ENCODE measurements at regions not wholly inside any gene's neighbourhood (a gene's known extent, or its start where the extent isn't known, plus 50 kb on each side); places are given as distances from the start of the nearest gene placed in this dataset.

GRCh38 chr3:106263011-106263410 lies 394.2 kb upstream of the CBLB start:
- no peak overlapping the region for H3K4me3 ChIP-seq (ENCODE audit: low read depth, low read length)
- TF ChIP-seq CTCF (conservative IDR thresholded peaks at IDR 0.05; ENCODE audit: low read depth, low read length), result no peak
- no peak for DNase-seq (ENCODE audit: low read depth)

DNA sequence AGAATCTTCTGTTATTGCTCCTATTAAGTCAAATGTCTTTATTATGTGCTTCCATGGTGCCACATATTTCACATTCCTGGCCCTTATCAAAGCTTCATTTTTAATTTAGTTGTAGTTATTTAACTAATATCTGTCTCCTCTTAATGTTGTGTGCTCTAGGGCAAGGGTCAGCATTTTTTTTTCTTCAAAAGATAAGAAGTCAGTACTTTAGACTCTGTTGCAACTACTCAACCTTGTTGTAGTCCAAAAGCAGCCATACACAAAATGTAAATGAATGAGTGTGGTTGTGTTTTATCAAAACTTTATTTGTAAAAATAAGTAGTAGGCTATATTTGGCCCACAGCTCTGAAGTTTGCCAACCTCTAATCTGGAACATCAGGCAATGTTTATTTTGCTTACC lies 394.7 kb upstream of the CBLB start:
- H3K4me3 ChIP-seq (ENCODE audit: low read depth, low read length), result no peak overlapping the region
- no peak for DNase-seq (ENCODE audit: low read depth)
- no peak for TF ChIP-seq CTCF (conservative IDR thresholded peaks at IDR 0.05; ENCODE audit: low read depth, low read length)

- no peak overlapping the region for H3K4me3 ChIP-seq (ENCODE audit: low read depth, low read length)
- no peak for DNase-seq (ENCODE audit: low read depth)
- TF ChIP-seq CTCF (conservative IDR thresholded peaks at IDR 0.05; ENCODE audit: low read depth, low read length), result no peak
These were observed 396.9 kb upstream of the CBLB start for GRCh38 chr3:106265704-106266103.

DNA sequence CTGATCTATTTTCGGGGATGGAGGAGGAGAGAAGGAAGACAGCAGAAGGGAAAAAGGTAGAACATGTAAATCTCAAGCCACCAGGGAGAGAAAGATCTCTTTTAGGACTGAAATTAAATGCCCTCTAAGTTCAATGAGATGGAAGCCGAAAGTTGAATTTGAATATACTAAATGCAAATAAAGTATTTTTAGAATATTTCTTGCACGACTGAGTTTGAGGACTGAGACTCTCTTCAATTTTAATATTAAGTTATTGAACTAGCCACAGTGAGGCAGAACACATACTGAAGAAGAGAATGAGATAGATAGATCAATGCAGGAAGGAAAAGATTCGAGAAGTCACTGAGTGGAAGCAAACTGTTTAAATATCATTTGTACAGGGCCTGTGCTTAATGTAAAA lies 399.9 kb upstream of the CBLB start:
- no peak for DNase-seq (ENCODE audit: low read depth)
- TF ChIP-seq CTCF (conservative IDR thresholded peaks at IDR 0.05; ENCODE audit: low read depth, low read length), result no peak
- no peak overlapping the region for H3K4me3 ChIP-seq (ENCODE audit: low read depth, low read length)

DNA sequence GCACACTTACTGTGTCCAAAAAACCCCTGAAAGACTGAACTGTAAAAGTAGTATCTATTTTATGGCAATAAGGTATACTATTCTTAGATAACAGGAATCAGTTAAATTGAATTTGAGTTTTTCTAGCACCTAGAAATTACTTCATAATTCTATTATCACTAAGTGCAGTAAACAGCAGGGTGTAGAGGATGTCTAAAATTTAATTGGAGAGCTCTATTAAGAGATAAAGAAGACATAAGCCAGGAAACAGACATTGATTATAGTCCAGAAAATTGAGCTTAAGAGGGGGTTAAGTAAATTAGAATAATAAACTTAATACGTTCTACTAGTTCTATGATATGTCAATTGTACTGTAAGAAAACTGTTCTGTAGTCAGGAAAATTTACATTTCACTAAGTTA lies 403.5 kb upstream of the CBLB start:
- no peak overlapping the region for H3K4me3 ChIP-seq (ENCODE audit: low read depth, low read length)
- TF ChIP-seq CTCF (conservative IDR thresholded peaks at IDR 0.05; ENCODE audit: low read depth, low read length), result no peak
- DNase-seq (ENCODE audit: low read depth), result no peak

GRCh38 chr3:106275592-106275991 lies 406.8 kb upstream of the CBLB start:
- H3K4me3 ChIP-seq (ENCODE audit: low read depth, low read length), result no peak overlapping the region
- no peak for TF ChIP-seq CTCF (conservative IDR thresholded peaks at IDR 0.05; ENCODE audit: low read depth, low read length)
- DNase-seq (ENCODE audit: low read depth), result no peak

- H3K4me3 ChIP-seq (ENCODE audit: low read depth, low read length), result no peak overlapping the region
- TF ChIP-seq CTCF (conservative IDR thresholded peaks at IDR 0.05; ENCODE audit: low read depth, low read length), result no peak
- no peak for DNase-seq (ENCODE audit: low read depth)
These were observed 407.3 kb upstream of the CBLB start for GRCh38 chr3:106276151-106276550.
